SU-DHL-6 (cell line): ENCODE measurements at regions not wholly inside any gene's neighbourhood (a gene's known extent, or its start where the extent isn't known, plus 50 kb on each side); places are given as distances from the start of the nearest gene placed in this dataset.

Source experiments
- H2AFZ ChIP-seq: fragments of 200-600 bp; sonication (generic); 2 replicates; pipeline ENCODE4 v1.6.1; 2014; ENCODE audit warnings: low read depth, mild to moderate bottlenecking, moderate library complexity, mixed read lengths, antibody characterized with exemption, low read length; ENCODE audit not compliant: severe bottlenecking
- H3F3A ChIP-seq: fragments of 200-600 bp; shearing (Covaris generic); 2 replicates; pipeline ENCODE4 v1.6.0; 2016; ENCODE audit warnings: antibody characterized with exemption, mild to moderate bottlenecking; ENCODE audit not compliant: insufficient read depth
- H3K27ac ChIP-seq: fragments of 200-600 bp; sonication (generic); 2 replicates; pipeline ENCODE4 v1.5.1; 2016; ENCODE audit warnings: low read depth, mild to moderate bottlenecking, low read length, moderate library complexity, mixed read lengths
- H3K27me3 ChIP-seq: fragments of 200-600 bp; sonication (generic), shearing (Covaris generic); 2 replicates; pipeline ENCODE4 v1.6.0; 2014; ENCODE audit warnings: mild to moderate bottlenecking, low read length
- H3K36me3 ChIP-seq: fragments of 200-600 bp; sonication (generic); 2 replicates; pipeline ENCODE4 v1.6.1; 2014; ENCODE audit warnings: mild to moderate bottlenecking, low read length, mixed read lengths
- H3K4me2 ChIP-seq: fragments of 300-600, 200-600 bp; shearing (Covaris generic), sonication (generic); 2 replicates; pipeline ENCODE4 v1.6.0; 2014; ENCODE audit warnings: low read length, low read depth, mild to moderate bottlenecking; ENCODE audit not compliant: poor library complexity, severe bottlenecking
- H3K4me3 ChIP-seq: fragments of 200-600 bp; sonication (generic); 2 replicates; pipeline ENCODE4 v1.5.1; 2014; ENCODE audit warnings: antibody characterized with exemption, low read length, mild to moderate bottlenecking, mixed read lengths; ENCODE audit not compliant: insufficient read depth, poor library complexity, severe bottlenecking
- H3K79me2 ChIP-seq: fragments of 200-600 bp; sonication (generic); 2 replicates; pipeline ENCODE4 v1.6.1; 2014; ENCODE audit warnings: mild to moderate bottlenecking, low read length, moderate library complexity; ENCODE audit not compliant: insufficient read depth
- H3K9ac ChIP-seq: fragments of 200-600 bp; sonication (generic); 2 replicates; pipeline ENCODE4 v1.7.0; 2014; ENCODE audit warnings: mild to moderate bottlenecking, low read length
- H3K9me2 ChIP-seq: fragments of 200-600 bp; sonication (generic); replicated peaks from 2 replicates; pipeline ENCODE4 v1.6.1; 2014; ENCODE audit warnings: low read length; ENCODE audit not compliant: insufficient read depth
- H3K9me3 ChIP-seq: fragments of 200-600 bp; sonication (generic); 2 replicates; pipeline ENCODE4 v1.6.1; 2014; ENCODE audit warnings: low read length, mixed read lengths; ENCODE audit not compliant: insufficient read depth
- H4K20me1 ChIP-seq: fragments of 200-600 bp; sonication (generic); 2 replicates; pipeline ENCODE4 v1.6.1; 2014; ENCODE audit warnings: low read depth, mild to moderate bottlenecking, antibody characterized with exemption, low read length, moderate library complexity, mixed read lengths
- EZH2phosphoT487 ChIP-seq: fragments of 200-600 bp; sonication (generic), shearing (Covaris generic); conservative IDR thresholded peaks from 2 replicates; pipeline ENCODE4 v1.6.1; 2018; ENCODE audit warnings: mild to moderate bottlenecking, antibody characterized with exemption, low read length, moderate library complexity, mixed read lengths
- TF ChIP-seq, protein P1 (sequence below): fragments of 200-600 bp; sonication (generic); IDR thresholded peaks from one replicate; pipeline ENCODE4 v1.5.1; 2017; ENCODE audit warnings: antibody characterized with exemption, mild to moderate bottlenecking, low read length, moderate library complexity; ENCODE audit not compliant: insufficient read depth, poor library complexity, severe bottlenecking

GRCh38 chr10:30793093-30793492, 163.5 kb upstream of the LYZL2 start:
- H3K9ac ChIP-seq: no peak overlapping the region
- H3K9me3 ChIP-seq: no peaks in the 10 kb centered on the region
- no peaks in the 10 kb centered on the region for H3F3A ChIP-seq
- H3K27me3 ChIP-seq: no peaks in the 10 kb centered on the region
- no peaks in the 10 kb centered on the region for H3K36me3 ChIP-seq
- no peak overlapping the region for H3K4me2 ChIP-seq
- no peaks in the 10 kb centered on the region for H3K79me2 ChIP-seq
- H3K27ac ChIP-seq: no peak overlapping the region
- H4K20me1 ChIP-seq: no peaks in the 10 kb centered on the region
- TF ChIP-seq EZH2phosphoT487: no peak
- TF ChIP-seq, protein P1, sequence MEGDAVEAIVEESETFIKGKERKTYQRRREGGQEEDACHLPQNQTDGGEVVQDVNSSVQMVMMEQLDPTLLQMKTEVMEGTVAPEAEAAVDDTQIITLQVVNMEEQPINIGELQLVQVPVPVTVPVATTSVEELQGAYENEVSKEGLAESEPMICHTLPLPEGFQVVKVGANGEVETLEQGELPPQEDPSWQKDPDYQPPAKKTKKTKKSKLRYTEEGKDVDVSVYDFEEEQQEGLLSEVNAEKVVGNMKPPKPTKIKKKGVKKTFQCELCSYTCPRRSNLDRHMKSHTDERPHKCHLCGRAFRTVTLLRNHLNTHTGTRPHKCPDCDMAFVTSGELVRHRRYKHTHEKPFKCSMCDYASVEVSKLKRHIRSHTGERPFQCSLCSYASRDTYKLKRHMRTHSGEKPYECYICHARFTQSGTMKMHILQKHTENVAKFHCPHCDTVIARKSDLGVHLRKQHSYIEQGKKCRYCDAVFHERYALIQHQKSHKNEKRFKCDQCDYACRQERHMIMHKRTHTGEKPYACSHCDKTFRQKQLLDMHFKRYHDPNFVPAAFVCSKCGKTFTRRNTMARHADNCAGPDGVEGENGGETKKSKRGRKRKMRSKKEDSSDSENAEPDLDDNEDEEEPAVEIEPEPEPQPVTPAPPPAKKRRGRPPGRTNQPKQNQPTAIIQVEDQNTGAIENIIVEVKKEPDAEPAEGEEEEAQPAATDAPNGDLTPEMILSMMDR: no peak
- H2AFZ ChIP-seq: no peak overlapping the region
- H3K9me2 ChIP-seq: no peaks in the 10 kb centered on the region
- no peak overlapping the region for H3K4me3 ChIP-seq

DNA sequence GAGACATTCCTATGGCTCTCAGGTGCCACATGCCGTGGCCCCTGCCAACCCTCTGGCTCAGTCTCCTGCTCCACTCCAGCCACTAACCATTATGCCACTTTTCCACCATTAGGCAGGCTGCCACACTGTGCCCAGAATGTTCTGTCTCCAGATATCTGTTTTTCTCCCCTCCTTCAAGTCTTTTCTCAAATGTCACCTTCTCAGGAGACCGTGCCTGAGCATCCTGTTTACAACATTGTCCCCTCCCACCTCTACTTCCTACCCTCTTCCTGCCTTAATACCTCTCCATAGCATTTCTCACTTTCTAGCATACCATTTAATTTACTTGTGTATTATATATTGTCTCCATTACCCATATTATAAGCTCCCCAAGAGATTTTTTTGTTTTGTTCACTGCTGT, 162.5 kb upstream of the LYZL2 start:
- Histone ChIP-seq H3K9me3 (no peaks in the 10 kb centered on the region), H2AFZ (no peak overlapping the region), H3K27ac (no peak overlapping the region), H3K79me2 (no peaks in the 10 kb centered on the region), H4K20me1 (no peaks in the 10 kb centered on the region), H3K36me3 (no peaks in the 10 kb centered on the region), H3K27me3 (no peaks in the 10 kb centered on the region), H3K9ac (no peak overlapping the region), H3K4me3 (no peak overlapping the region), H3K9me2 (no peaks in the 10 kb centered on the region), H3K4me2 (no peak overlapping the region), H3F3A (no peaks in the 10 kb centered on the region)
- TF ChIP-seq, protein P1: no peak
- TF ChIP-seq EZH2phosphoT487: no peak

GRCh38 chr10:30791197-30791611, 161.7 kb upstream of the LYZL2 start:
- Histone ChIP-seq H3K9ac (no peak overlapping the region), H3K27ac (no peak overlapping the region), H2AFZ (no peak overlapping the region), H4K20me1 (no peaks in the 10 kb centered on the region), H3K9me2 (no peaks in the 10 kb centered on the region), H3K27me3 (no peaks in the 10 kb centered on the region), H3K4me3 (no peak overlapping the region), H3K4me2 (no peak overlapping the region), H3K36me3 (no peaks in the 10 kb centered on the region), H3F3A (no peaks in the 10 kb centered on the region), H3K9me3 (no peaks in the 10 kb centered on the region), H3K79me2 (no peaks in the 10 kb centered on the region)
- TF ChIP-seq, protein P1: no peak
- no peak for TF ChIP-seq EZH2phosphoT487

GRCh38 chr10:30789806-30790205, 160.3 kb upstream of the LYZL2 start:
- no peaks in the 10 kb centered on the region for H3K9me3 ChIP-seq
- no peak overlapping the region for H3K9ac ChIP-seq
- TF ChIP-seq, protein P1: no peak
- TF ChIP-seq EZH2phosphoT487: no peak
- H3K9me2 ChIP-seq: no peaks in the 10 kb centered on the region
- H3K4me2 ChIP-seq: no peak overlapping the region
- H4K20me1 ChIP-seq: no peaks in the 10 kb centered on the region
- H3F3A ChIP-seq: no peaks in the 10 kb centered on the region
- H3K36me3 ChIP-seq: no peaks in the 10 kb centered on the region
- H2AFZ ChIP-seq: no peak overlapping the region
- no peak overlapping the region for H3K27ac ChIP-seq
- no peak overlapping the region for H3K4me3 ChIP-seq
- H3K27me3 ChIP-seq: no peaks in the 10 kb centered on the region
- H3K79me2 ChIP-seq: no peaks in the 10 kb centered on the region
